ENCODE measurements at regions not wholly inside any gene's neighbourhood (a gene's known extent, or its start where the extent isn't known, plus 50 kb on each side); places are given as distances from the start of the nearest gene placed in this dataset.

DNA sequence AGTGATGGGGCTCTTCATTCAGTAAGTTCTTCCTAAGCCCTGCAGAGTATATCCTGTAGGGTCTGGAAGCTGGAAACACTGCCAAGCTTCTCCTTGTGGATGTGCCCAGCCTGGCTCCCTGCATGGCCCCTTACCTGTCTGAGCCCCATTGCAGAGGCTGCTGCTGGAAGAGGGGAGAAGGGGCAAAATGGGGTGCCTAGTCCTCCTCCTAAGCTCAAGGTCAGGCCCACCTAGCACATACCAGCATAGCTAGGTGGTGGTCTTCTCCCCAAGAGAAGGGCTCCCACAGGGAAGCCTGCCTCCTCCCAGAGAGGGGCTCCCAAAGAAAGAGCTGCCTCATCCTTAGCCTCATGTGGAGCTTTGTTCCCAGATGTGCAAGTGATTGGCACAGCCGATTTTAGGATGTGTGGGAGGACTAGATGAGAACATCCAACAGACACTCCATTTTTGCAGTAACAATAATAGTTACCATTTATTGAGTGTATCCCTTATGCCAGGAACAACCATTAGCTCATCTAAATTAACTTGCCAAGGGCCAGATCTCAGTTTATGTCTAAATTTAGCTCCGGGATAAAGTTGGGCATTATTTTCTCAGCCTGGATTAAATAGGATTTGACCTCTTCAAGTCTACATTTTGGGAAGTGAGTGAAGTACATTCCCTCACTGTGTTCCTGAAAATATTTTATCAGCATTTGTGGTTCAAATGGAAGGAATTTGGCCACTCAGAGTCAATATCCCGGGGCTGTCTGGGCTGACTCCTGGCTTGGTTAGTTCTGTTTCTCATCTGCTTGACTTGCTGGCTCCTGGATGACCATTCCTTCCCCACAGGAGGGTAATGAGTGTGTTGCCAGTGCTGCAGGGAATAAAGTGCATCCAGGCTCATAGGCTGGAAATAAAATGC is 291.1 kb upstream of the ROPN1 start:
- 90% methylated on average over 3 of the region's 3 CpGs; no CpG with 5 or more reads in 1 of the 2 experiments for WGBS, 2 experiments (ENCODE audit: extremely low coverage in 1 of 2, insufficient coverage in 1 of 2, insufficient read length in 1 of 2, insufficient replicate concordance in 2 of 2, low coverage in 1 of 2, low lambda C conversion rate in 2 of 2, missing lambda C conversion rate in 1 of 2)
- TF ChIP-seq RAD21 (IDR thresholded peaks at IDR 0.05 in 1 of 2, conservative IDR thresholded peaks at IDR 0.05 in 1 of 2; ENCODE audit: low read depth in 2 of 2, low read length in 2 of 2) (no peak), CBX5 (IDR thresholded peaks at IDR 0.05; ENCODE audit: low read depth, low read length) (no peak), SIRT6 (IDR thresholded peaks at IDR 0.05; ENCODE audit: low read length) (no peak), SIN3A (conservative IDR thresholded peaks at IDR 0.05 in 1 of 2, IDR thresholded peaks at IDR 0.05 in 1 of 2; ENCODE audit: low read depth in 1 of 2, low read length in 2 of 2) (no peak), RFX5 (IDR thresholded peaks at IDR 0.05; ENCODE audit: borderline replicate concordance, low read depth, low read length) (no peak), CBX8 (IDR thresholded peaks at IDR 0.05; ENCODE audit: borderline replicate concordance, low read depth, low read length) (no peak), SRF (IDR thresholded peaks at IDR 0.05; ENCODE audit: low read depth, low read length) (no peak), YY1 (IDR thresholded peaks at IDR 0.05; ENCODE audit: low read depth, low read length) (no peak), SP4 (IDR thresholded peaks at IDR 0.05; ENCODE audit: low read length) (no peak)

More for the DNA sequence above, 291.1 kb upstream of the ROPN1 start:
- FAIRE-seq (no peak), DNase-seq (ENCODE audit: low read depth in 1 of 2, low spot score in 2 of 2) (no peak)
- Histone ChIP-seq H4K20me1 (replicated peaks in 1 of 2; ENCODE audit: control insufficient read depth in 1 of 2, insufficient read depth in 2 of 2, low read length in 2 of 2) (no peaks in the 10 kb centered on the region), H3K23me2 (ENCODE audit: low read depth, low read length) (no peaks in the 10 kb centered on the region), H3K4me3 (ENCODE audit: extremely low read depth in 1 of 4, insufficient read depth in 2 of 4, low read depth in 3 of 4, low read length in 4 of 4) (no peak overlapping the region), H3K4ac (replicated peaks; ENCODE audit: insufficient read length, low read depth, low read length) (no peak overlapping the region), H3K4me2 (ENCODE audit: insufficient read depth in 1 of 2, low read depth in 2 of 2, low read length in 2 of 2) (no peak overlapping the region), H4K91ac (replicated peaks; ENCODE audit: insufficient read length, low read length) (no peak overlapping the region), H3K18ac (ENCODE audit: extremely low read depth, low read length) (no peak overlapping the region), H3K36me3 (ENCODE audit: control insufficient read depth in 2 of 4, insufficient read depth in 4 of 4, low read length in 3 of 4) (no peaks in the 10 kb centered on the region), H2BK120ac (replicated peaks; ENCODE audit: low read depth, low read length) (no peak overlapping the region), H4K5ac (ENCODE audit: insufficient read length, low read depth, low read length) (no peak overlapping the region), H3K9me3 (ENCODE audit: insufficient read depth in 2 of 2, low read depth in 1 of 2, low read length in 1 of 2) (no peaks in the 10 kb centered on the region), H2AK5ac (ENCODE audit: low read depth, low read length) (no peak overlapping the region), H2BK15ac (ENCODE audit: low read length) (no peak overlapping the region), H4K8ac (ENCODE audit: extremely low read depth, insufficient read depth, low read length) (peak overlapping the region; percentile 40; the same call in 1 of the 2 replicates), H2AFZ (ENCODE audit: low read length) (no peak overlapping the region), H3K56ac (replicated peaks; ENCODE audit: insufficient read length, low read depth, low read length) (no peak overlapping the region), H2BK12ac (ENCODE audit: low read depth, low read length) (no peak overlapping the region), H3K27me3 (replicated peaks in 1 of 4; ENCODE audit: control insufficient read depth in 3 of 4, extremely low read depth in 1 of 4, insufficient read depth in 3 of 4, low read length in 3 of 4) (no peaks in the 10 kb centered on the region; a peak in 1 of 7 replicates), H3K79me1 (ENCODE audit: low read depth, low read length) (no peaks in the 10 kb centered on the region), H3K4me1 (replicated peaks in 1 of 4; ENCODE audit: control insufficient read depth in 3 of 4, insufficient read depth in 4 of 4, low read length in 3 of 4) (0 out of 7 replicates have a peak, but pooled peaks cover 0 to 3% (median 0%) of the 10 kb centered on the region in 4 experiments), H3K27ac (ENCODE audit: low read depth, low read length) (no peak overlapping the region), H3K9ac (replicated peaks in 1 of 4; ENCODE audit: extremely low read depth in 1 of 4, low read depth in 3 of 4, low read length in 3 of 4) (no peak overlapping the region), H2BK20ac (ENCODE audit: low read length) (no peak overlapping the region), H2BK5ac (ENCODE audit: low read depth, low read length) (no peak overlapping the region), H3K14ac (ENCODE audit: insufficient read length) (no peak overlapping the region), H3K23ac (ENCODE audit: insufficient read length) (no peak overlapping the region), H3K79me2 (ENCODE audit: control insufficient read depth in 1 of 2, insufficient read depth in 2 of 2, low read length in 2 of 2) (no peaks in the 10 kb centered on the region; a peak in 1 of 4 replicates)
- POLR2A ChIA-PET (ENCODE audit: partially characterized antibody) = interaction anchor here (0.7 to 2.0 kb wide), 3 partner anchors 10 to 267 kb away, joined by 3 to 4 read pairs (median 3); partner anchors contain the start of gene KALRN
- CTCF ChIA-PET (ENCODE audit: partially characterized antibody) = interaction anchor here (0.6 to 6.7 kb wide), 21 partner anchors 11 to 276 kb away, joined by 3 to 80 read pairs (median 7); no protein-coding TSS in a partner anchor
